RWPE2 (cell line): ENCODE measurements at regions not wholly inside any gene's neighbourhood (a gene's known extent, or its start where the extent isn't known, plus 50 kb on each side); places are given as distances from the start of the nearest gene placed in this dataset.

Source experiments
- ATAC-seq: fragments of 200-7000 bp; cut with Tn5 transposase; 3 replicates; pipeline ENCODE4 v1.9.1; 2021; ENCODE audit warnings: low read depth
- DNase-seq: peaks from one replicate; pipeline ENCODE4 v3.0.0-alpha.2; 2020; ENCODE audit warnings: low spot score
- H3K27ac ChIP-seq: fragments of 450-650 bp; 2 replicates; pipeline ENCODE4 v1.5.1; 2017; ENCODE audit warnings: mild to moderate bottlenecking; ENCODE audit not compliant: poor library complexity, severe bottlenecking
- H3K27me3 ChIP-seq: fragments of 250-450 bp; sonication (Bioruptor Pico); 2 replicates; pipeline ENCODE4 v1.5.1; 2021; ENCODE audit warnings: mild to moderate bottlenecking, moderate library complexity; ENCODE audit not compliant: insufficient read depth, poor library complexity, severe bottlenecking
- H3K36me3 ChIP-seq: fragments of 250-450 bp; sonication (Bioruptor Pico); 2 replicates; pipeline ENCODE4 v1.5.1; 2020; ENCODE audit warnings: low read depth, mild to moderate bottlenecking, moderate library complexity
- H3K4me1 ChIP-seq: fragments of 250-450 bp; sonication (Bioruptor Pico); 2 replicates; pipeline ENCODE4 v1.5.1; 2021; ENCODE audit warnings: mild to moderate bottlenecking, moderate library complexity; ENCODE audit not compliant: insufficient read depth, poor library complexity, severe bottlenecking
- H3K4me3 ChIP-seq: fragments of 250-450 bp; sonication (Bioruptor Pico); 2 replicates; pipeline ENCODE4 v1.5.1; 2021; ENCODE audit warnings: mild to moderate bottlenecking, moderate library complexity; ENCODE audit not compliant: severe bottlenecking
- H3K9me3 ChIP-seq: fragments of 250-450 bp; sonication (Bioruptor Pico); 2 replicates; pipeline ENCODE4 v1.5.1; 2021; ENCODE audit warnings: mild to moderate bottlenecking, moderate library complexity; ENCODE audit not compliant: severe bottlenecking
- CTCF ChIP-seq: fragments of 450-650 bp; IDR thresholded peaks from one replicate; pipeline ENCODE4 v1.5.1; 2017; ENCODE audit warnings: mild to moderate bottlenecking, moderate library complexity; ENCODE audit not compliant: poor library complexity, severe bottlenecking

DNA sequence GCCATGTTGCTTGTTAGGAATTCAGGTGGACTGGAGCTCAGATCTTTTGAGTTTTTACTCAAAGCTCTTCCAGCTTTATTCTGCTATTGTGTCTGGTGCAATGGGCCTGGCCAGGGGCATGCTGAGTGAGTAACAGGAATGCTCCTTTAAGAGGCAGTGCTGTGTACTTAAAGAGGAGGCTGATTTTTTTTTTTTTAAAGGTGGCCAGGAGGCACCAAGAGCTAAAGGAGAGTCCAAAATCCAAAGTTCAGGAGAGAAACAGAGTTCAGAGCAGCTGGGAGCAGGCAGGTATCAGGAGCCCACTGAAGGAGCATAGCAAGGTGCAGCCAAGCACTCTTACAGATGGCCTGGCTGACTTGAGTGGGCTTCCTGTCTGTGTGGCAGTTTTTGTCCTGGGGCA lies 178.7 kb downstream of the FMR1NB start:
- H3K36me3 ChIP-seq, result no peaks in the 10 kb centered on the region
- no peak overlapping the region for H3K4me3 ChIP-seq
- no peaks in the 10 kb centered on the region for H3K9me3 ChIP-seq
- DNase-seq (no peak), ATAC-seq (no peak)
- no peak for TF ChIP-seq CTCF
- no peaks in the 10 kb centered on the region for H3K27me3 ChIP-seq
- no peak overlapping the region for H3K27ac ChIP-seq
- no peaks in the 10 kb centered on the region for H3K4me1 ChIP-seq

DNA sequence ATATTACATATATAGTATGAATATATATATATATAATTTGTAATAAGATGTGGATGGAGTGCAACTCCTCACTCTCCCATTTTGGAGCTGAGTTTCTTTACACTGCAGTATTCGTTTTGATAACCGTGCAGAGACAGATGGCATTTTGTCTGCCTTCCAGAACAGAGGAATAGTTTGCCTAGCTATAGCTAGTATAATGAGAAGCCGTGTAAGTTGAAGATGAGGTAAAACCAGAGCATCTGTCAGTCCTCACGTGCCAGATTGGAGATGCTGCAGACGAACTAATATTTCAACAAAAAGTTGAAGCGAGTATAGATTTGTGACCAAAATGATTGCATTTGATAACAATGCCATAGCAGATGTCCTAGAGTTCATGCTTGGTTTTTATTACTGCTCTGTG lies 180.6 kb downstream of the FMR1NB start:
- Histone ChIP-seq H3K4me3 (no peak overlapping the region), H3K27ac (no peak overlapping the region), H3K36me3 (no peaks in the 10 kb centered on the region), H3K4me1 (no peaks in the 10 kb centered on the region), H3K9me3 (no peaks in the 10 kb centered on the region), H3K27me3 (no peaks in the 10 kb centered on the region)
- ATAC-seq, result no peak
- no peak for DNase-seq
- no peak for TF ChIP-seq CTCF

DNA sequence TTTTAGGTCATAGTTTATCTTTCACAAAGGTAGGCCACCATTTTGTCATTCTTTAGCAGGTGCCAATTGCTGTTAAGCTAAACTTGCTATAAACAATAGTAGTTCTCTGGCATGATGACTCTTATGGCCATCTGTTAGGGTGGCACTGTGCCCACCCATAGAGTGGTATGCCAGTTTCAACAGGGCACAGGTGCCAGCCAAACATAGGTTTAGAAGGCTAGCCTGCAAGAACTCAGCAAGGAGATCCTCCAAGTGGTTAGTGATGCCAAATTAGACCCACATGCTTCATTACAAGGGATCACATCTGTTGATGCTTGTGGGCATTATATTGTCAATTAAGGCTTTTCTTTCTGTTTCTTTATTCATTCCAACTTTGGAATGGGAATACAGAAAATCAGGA lies 204.5 kb downstream of the FMR1NB start:
- Histone ChIP-seq H3K27me3 (no peaks in the 10 kb centered on the region), H3K9me3 (no peaks in the 10 kb centered on the region), H3K4me1 (no peaks in the 10 kb centered on the region), H3K27ac (no peak overlapping the region), H3K36me3 (no peaks in the 10 kb centered on the region), H3K4me3 (no peak overlapping the region)
- ATAC-seq (no peak), DNase-seq (no peak)
- TF ChIP-seq CTCF, result no peak

DNA sequence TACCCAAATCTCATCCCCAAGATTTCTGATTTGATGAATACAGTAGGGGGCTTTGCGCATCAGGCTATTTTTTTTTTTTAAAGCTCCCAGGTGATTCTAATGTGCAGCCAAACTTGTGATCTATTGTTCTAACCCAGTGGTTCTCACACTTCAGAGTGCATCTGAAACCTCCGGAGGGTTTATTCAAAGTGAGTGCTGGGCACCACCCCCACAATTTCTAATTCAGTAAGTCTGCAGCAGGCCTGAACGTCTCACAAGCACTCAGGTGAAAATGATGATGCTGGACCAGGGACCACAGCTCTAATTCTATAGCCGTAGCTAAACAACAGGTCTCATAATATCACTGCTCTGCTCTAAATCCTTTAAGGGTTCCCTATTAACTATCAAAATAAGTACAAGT lies 211.4 kb downstream of the FMR1NB start:
- DNase-seq (no peak), ATAC-seq (no peak)
- no peak overlapping the region for H3K4me3 ChIP-seq
- H3K27me3 ChIP-seq, result no peaks in the 10 kb centered on the region
- no peaks in the 10 kb centered on the region for H3K4me1 ChIP-seq
- no peak for TF ChIP-seq CTCF
- no peaks in the 10 kb centered on the region for H3K9me3 ChIP-seq
- no peaks in the 10 kb centered on the region for H3K36me3 ChIP-seq
- H3K27ac ChIP-seq, result no peak overlapping the region

DNA sequence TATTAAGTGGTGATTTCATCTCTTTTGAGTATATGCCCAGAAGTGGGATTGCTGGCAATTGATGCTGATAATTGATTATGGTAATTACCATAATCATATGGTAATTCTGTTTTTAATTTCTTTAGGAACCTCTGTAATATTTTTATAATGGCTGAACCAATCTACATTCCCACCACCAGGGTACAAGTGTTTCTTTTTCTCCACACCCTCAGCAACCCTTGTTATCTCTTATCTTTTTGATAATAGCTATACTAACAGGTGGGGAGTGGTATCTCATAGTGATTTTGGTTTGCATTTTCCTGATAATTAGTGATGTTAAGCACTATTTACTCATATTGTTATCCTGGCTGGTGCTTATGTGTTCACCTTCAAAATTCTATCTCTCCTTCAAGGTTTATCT lies 212.6 kb downstream of the FMR1NB start:
- no peak for ATAC-seq
- H3K9me3 ChIP-seq, result no peaks in the 10 kb centered on the region
- H3K27me3 ChIP-seq, result no peaks in the 10 kb centered on the region
- H3K36me3 ChIP-seq, result no peaks in the 10 kb centered on the region
- DNase-seq, result no peak
- no peak overlapping the region for H3K4me3 ChIP-seq
- H3K4me1 ChIP-seq, result no peaks in the 10 kb centered on the region
- no peak overlapping the region for H3K27ac ChIP-seq
- no peak for TF ChIP-seq CTCF
